Skin of body (tissue), 1 donor: ENCODE measurements at regions not wholly inside any gene's neighbourhood (a gene's known extent, or its start where the extent isn't known, plus 50 kb on each side); places are given as distances from the start of the nearest gene placed in this dataset.

ENCODE experiments used
- DNase-seq: peaks from one replicate; lab custom pipeline; 2025; lab: John Stamatoyannopoulos, UW

DNA sequence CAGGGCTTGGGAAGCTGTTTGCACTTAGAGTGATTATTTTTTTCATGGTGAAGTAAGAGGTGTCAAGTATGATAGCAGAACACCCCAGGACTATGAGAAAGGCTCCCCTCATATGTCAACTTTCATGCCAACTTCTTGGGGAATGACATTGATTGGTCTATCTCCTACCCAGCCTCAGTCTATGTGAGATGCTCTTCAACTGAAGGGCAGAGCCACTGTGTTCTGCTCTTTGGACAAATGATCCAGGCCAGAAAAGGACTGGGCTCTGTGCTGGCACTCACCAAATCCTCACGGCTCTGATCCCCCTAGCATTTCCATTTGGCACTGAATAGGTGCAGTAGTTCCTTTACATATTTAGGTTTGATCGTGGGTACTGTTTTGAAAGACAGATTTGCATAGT, 151.1 kb downstream of the DMRT2 start:
- DNase-seq = no peak

DNA sequence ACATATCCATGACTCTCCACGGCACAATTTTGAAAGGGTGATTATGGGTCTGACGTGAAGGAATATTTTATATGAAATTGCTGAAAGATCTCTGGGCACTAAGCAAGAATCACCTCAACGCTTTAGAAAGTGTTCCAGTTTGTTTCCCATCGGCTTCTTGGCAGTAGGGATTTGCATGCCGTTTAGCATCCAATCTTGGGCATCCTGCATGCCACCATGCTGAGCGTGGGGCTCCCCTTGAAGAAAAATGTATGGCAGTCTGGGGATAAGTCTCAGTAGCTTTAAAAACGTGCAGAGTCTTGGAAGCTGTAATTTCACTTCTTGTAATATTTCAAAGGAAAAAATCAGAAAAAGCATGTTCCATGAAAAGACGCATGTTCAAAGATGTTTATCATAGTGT, 151.7 kb downstream of the DMRT2 start:
- DNase-seq = no peak

DNA sequence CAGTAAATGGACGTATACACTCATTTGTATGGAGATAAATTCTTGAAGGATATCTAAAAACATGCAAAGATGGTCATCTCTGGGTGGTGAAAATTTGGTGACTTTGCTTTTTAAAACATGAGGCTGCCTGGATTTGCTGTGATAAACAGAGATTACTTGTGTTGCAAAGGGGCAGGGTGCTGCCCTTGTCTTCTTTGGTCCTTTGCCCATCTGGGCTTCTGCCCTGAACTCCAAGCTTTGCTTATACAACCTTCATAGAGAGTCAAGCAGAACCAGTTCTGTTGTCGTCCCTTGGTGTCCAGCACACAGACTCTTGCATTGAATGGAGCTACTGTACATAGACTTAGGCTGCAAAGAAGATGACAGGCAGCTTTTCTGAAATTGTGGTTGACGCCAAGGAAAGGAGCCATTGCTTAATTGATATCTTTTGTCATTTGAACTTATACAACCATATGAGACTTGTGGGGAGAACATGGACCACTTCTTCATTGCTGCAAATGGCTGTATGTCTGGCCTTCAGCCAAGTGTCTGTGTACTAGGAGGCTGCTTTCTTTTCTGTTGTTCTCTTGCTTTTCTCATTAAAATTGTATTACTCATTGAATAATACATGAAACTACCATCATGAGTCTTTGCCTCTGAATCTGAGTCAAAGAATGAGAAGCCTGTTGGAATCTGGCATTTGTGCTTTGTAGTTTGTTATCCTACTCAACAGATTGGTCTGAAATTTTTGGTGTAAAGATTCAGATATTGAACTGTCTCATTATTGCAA, 152.5 kb downstream of the DMRT2 start:
- no peak for DNase-seq

DNA sequence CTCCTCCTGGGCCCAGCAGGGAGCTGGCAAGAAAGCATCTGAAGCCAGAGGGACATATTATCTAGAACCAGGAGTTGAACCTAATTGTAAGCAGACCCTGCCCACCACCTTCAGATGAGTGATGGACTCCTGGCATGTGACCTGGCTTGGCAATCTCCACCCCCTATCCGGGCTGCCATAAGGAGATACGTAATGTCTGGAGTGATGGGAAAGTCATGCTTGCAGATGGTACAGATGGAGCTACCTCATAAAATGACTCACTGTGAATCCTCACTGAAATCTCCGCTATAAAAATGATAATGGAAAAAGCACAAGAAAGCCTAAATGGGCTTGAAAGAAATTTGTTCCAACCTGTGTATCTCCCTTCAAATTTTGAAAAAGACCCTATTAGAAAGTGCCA, 157.5 kb downstream of the DMRT2 start:
- DNase-seq = no peak

DNA sequence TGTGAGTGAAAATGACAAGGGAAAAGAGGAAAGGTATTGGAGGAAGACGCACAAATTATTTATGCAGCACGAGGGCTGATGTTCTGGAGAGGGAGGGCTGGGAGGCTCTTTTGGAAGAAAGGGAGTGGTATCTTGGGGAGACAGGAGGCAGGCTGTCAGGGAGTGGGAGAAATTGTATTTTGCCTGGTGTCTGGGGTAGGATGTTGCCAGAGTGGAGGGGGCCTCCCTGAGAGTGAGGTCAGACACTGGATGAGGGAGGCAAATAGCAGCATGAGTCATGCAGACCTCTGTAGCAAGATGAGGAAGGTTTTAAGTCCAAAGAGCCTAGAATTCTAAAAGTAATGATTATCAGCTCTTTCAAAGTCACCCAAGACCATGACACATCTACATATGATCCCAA, 158.0 kb downstream of the DMRT2 start:
- DNase-seq = no peak

DNA sequence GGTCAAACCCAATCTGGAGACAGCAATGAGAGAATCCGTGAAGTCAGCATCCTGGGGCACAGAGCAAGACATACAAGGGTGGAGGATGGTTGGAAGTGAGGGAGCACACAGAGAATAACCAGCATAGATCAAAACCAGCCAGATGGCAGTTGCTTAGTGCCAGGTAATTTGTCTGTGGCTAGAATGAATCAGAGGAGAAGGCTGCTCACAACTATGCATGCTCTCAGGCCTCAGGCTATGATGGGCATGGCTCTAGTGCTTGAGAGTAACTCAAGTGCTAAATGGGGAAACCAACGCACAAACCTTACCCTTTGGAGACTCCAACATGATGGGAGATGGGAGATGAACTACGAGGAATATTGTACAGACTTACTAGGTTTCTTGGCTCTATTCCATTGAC, 160.8 kb downstream of the DMRT2 start:
- DNase-seq = no peak

DNA sequence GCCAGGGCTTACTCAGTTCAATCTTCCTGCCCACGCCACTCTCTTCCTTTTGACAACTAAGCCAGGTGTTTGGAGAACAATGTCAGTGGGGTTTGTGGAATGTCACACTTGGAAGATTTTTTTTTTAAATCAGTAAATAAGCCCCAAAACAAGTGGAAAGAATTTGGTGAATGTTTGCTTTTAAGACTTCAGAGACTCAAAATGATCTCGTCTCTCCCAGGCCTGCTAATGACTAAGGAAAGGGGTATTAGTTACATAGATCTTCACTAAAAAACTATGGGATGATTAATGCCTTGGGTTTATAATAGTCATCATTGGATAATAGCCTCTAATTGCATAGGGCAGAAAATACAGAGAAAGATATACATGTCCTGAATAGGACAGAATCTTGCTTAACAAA, 166.4 kb downstream of the DMRT2 start:
- no peak for DNase-seq

DNA sequence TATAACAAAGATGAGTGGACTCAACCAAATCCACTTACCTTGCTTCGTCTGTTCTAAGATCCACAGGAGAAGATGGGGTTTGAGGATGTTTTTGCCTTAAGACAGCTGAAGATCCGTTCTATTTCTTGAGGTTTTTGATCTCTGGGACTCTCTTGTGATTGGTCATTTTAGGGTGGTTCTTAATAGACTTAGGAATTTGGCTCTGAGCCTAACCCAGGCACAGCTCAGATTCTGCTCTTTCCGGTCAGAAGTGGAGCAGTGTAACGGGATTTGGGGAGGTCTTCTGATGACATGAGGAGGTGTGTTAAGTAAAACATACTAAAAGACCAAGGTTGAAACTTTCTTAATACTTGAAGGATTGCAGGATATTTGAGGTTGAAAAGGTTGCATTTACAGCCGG, 166.9 kb downstream of the DMRT2 start:
- DNase-seq = no peak

DNA sequence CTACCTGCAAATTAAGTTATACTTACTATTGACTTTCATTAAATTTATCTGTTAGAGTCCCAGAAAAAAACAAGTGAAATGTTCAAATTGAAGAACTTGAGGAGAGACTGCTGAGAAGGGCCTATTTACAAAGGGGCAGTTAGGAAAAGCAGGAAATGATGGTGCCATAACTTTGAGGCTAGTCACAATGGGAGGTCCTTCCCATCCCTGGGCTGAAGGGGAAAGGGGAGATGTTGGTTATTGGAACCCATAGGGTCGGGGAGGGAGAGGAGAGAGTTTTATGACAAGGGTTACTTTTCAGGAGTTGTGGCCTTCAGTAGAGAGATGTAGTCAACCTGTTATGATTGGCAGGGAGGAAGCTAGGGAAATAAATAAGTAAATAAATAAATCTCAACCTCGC, 169.1 kb downstream of the DMRT2 start:
- DNase-seq = no peak

DNA sequence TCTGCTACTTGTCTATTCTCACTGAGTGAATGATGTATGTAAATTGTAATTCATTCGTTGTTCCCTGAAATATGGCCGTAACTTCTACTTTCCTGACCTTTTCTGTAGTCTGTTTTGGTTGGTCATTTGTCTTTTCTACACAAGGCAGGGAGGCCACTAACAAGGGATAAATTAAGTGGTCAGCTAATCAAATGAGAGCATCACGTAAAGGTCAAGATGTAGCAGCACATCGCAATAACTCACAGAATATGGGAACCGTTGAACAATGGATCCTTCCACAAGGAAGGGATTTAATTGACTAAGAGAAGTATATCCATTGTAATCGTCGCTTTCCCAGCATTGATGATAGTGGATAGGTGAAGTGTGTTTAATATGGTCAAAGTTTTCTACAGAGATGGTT, 171.1 kb downstream of the DMRT2 start:
- no peak for DNase-seq

DNA sequence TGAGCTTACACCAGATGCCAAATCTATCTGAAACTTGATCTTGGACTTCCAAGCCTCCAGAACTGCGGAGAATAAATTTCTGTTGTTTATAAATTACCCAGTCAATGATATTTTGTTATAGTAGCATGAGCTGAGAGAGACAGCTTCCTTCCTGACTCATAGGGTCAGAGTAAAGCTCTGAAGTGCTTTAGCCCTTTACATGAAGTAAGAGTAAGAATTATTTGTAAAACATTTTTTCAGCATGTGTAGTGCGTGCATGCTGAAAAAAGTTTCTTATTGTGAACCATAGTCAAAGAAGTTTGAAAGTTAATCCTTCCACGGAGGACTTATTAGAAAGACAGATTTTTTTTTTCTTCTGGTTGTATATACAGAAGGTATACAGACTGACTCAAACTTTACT, 172.4 kb downstream of the DMRT2 start:
- no peak for DNase-seq

DNA sequence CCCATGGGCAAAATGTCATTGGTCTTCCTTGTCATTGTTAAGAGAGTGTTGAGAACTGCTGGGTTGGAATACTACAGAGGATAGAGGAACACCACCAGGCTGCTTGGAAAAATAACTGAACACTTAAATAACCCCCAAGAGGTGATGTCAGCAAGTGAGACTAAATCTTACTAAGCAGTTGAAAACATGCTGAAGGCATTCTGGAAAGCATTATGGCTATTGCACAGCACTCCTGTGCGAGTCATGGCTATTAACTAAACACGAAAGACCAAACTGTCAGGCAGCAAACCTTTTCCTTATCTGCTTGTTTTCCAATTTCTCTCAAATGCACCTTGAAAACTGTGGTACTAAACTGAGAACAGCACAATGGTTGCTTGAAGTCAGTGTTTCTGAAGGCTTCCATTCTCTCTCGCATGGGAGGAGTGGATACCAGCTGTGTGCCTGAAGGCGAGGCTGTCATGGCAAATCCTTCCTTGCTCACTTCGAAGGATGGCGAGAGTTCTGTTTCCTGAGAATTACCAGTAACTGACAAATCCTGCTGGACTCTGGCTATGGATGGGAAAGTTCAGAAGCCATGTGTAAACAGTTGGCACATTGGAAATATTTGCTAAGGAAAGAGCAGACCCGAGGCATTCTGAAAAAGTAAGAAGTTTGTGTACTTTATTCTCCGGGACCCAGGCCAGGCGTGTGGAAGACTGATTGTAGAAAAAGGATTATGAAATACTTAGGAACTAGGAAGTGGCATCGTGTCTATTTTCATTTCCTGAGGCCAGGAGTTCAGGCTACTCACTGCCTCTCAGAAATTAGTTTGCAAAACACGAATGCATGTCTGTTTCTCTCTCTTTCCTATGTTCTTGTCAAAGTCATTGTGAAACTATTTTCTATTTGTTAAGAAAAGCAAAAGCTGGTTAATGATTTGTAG, 182.1 kb downstream of the DMRT2 start:
- DNase-seq = peak; percentile 65

DNA sequence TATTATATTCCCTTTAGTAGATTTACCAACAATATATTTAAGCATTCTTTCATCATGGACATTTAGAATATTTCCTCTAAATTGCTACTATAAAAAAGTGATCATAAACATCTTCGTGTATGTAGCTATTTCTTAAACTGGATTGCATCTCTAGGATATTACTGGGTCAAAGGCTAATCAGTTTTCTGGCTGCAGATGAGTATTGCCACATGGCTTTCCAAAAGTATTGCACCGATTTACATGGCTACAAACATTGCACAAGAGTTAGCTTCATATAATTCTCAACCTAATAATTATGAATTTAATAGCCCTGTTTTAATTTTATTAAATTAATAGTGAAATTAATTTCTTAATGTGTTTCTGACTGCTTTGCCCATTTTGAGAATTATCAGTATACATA, 183.4 kb downstream of the DMRT2 start:
- no peak for DNase-seq

DNA sequence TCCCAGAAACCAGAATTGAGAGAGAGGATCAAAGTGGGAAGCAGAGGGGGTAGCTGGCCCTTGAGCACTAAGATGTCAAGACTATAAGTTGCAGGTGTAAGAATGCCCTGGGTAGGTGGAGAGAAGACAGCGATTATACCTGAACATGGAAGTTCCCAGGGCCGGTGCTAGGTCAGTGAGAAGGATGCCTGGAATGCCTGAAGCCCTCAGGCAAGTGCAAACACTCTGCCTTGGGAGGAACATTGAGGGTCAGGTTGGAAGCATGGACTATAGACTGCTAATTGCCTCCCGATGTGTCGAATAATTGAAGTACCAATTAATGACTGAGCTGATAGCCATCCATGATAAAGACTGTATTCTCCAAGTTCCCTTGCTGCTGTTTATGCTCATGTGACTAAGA, 185.5 kb downstream of the DMRT2 start:
- no peak for DNase-seq

DNA sequence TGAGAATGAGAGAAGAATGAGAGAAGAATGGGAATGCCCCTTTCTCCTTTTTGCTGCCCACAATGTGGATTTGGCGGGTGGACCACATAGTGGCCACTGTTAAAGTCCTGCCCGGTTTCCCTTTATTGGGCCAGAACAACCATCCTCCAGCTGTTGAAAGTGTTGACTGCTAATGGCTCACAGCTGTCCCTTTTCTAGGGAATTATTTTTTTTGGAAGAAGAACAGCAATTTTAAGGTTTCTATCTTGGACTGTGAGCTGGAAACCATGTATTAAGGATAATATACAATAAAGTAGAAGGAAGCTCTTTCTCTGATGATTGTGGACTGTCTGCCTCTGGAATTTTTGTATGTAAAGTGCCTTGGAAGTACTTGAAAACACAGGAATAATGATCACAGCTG, 185.9 kb downstream of the DMRT2 start:
- no peak for DNase-seq

DNA sequence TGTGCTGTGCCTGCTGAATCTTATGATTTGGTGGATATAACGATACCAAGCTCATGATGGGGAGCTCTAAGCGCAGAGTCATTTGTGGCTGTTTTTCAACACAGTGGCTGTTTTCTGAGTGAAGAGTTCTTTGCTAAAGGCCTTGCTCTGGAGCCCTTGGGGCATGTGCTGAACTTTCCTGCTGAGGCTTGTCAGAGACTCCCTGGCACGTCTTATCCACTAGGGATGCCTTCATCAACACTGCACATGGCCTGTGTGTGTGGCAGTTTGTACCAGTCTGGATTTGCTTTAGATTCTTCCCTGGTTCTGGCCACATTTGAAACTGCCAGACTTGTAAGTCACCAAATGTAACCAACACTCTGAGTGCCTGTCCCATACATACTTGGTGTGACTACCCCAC, 188.2 kb downstream of the DMRT2 start:
- no peak for DNase-seq

DNA sequence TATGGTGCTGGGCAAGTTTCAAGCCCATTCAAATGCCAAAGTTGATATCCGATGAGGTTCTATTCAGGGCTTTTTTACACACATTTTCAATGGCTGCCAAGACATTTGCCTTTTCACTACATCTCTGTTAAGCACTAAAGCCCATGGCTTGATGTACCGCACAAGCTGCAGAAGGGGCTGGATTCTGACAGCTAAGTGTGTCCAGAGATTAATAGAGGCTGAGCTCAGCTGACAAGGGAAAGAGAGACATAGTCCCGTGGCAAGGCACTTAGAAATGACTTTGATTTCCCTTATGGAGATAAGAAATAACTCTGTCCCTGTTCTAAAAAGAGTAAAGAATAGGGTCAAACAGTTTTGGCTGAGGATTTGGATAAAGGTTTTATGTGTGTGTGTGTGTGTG, 198.6 kb downstream of the DMRT2 start:
- DNase-seq = no peak

DNA sequence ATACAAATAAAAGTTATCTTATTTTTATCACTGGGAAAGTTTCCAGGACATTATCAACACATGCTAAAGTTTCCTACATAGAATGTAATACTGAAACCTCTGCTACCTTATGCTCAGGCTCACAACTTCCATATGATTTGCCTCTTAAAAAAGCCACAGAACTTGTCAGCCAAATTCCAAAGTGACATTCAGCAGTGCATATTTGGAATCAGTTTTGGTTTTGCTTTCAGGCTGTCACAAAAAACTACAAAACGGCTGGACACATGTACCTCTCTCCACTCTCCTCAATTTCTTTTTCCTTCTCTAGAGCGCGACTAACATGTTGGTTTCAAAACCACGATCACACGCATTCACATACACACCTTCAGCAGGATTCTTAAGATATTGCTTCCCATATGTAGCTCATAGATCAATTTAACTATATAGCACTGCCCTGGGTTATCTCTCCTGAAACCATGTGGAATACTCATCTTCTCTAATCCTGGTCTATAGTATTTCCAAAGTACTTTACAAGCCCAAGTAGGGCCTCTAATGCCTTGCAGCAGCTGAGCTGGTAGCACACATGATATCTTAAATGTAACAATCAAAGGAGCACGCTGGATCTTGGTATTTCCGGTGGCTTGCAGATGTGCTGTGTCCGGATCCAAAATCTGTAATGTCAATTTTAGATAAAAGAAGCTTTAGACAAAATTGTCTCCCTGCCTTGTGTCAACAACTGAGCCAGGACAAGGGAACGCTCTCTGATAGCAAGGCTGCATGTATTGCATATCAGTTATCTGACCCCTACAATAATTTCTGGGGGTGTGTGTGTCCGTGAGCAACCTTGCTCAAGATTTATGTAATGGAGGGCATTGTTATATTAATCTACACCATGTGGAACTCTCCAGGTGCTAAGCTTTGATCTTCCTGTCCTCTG, 203.2 kb downstream of the DMRT2 start:
- no peak for DNase-seq

DNA sequence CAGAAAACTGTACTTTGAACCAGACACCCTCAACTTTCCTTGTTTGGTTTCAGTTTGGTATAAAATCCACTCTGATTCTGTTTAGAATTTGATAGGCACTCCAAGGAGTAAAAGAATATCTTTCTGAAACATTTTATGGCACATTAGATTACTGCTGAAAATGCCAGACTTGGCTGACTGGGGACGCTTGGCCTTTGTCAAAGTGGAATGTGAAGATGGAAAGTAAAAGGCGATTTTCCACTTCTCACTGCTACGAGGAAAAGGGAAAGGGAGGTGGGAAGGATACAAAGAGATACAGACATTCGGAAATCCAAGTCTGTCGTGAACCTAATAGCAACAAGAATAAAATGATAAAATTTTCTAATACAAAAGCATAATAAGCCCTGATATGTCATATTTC, 203.9 kb downstream of the DMRT2 start:
- DNase-seq = no peak

DNA sequence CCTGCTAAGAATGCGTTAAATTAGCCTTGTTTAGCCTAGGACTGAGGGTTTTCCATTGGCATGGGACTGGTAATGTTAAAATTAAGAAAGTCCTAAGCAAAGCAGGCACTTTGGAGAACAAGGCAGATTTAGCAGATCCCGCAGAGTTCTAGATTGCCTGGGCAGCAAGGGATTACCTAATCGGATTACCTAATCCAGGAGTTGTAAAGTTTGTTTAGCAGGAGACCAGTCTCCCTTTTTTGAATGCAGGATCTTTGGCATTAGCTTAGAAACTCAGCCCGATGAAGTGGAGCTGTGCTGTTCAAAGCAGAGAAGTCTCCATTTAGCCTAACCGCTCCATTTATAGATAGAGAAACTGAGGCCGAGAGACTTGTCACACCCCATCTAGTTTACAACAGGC, 206.0 kb downstream of the DMRT2 start:
- DNase-seq = no peak

DNA sequence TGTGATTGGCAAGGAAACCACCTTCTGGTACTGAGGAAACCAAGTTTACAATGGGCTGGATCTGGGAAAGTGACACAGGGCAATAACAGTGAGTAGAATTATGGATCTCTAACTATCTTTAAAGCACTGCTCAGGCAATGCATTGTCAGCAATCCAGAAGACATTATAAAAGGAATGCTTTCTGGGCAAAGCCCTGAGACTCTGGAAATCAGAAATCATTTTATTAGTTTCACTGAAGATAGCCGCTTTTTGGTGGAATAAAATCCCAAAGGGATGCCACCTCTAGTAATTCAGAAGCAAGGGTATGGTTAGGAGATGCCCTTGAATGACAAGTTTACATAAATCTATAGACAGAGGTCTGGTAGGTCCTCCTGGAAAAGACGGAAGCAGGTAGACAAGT, 211.1 kb downstream of the DMRT2 start:
- no peak for DNase-seq
